ENCODE measurements at regions not wholly inside any gene's neighbourhood (a gene's known extent, or its start where the extent isn't known, plus 50 kb on each side); places are given as distances from the start of the nearest gene placed in this dataset.

DNA sequence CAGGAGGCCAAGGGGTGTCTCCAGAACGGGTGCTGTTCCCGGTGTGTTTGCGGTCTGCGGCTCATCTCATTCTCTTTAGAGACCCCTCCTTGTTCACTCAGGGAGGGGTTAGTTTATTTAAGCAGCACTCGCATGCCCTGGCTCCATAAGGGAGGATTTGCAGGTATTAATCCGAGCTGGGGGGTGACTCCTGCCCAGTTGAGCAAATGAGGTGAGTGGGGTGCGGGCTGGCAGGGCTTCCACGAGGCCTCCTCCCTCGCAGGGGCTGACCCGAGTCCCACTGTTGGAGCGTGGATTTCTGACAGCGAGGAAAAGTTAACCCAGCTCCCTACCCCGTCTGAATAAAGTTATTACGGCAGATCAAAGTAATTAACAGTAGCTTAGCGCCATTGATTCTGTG lies 371.8 kb upstream of the SALL3 start:
- no peaks in the 10 kb centered on the region for H3K9me3 ChIP-seq (ENCODE audit: control insufficient read depth, insufficient read depth, low read depth, low read length)
- no peaks in the 10 kb centered on the region for H3K4me1 ChIP-seq (ENCODE audit: control insufficient read depth, extremely low read depth, insufficient read depth, low read length)
- TF ChIP-seq EZH2 (IDR thresholded peaks at IDR 0.05; ENCODE audit: low read length, missing control alignments) (no peak), CTCF (conservative IDR thresholded peaks at IDR 0.05 in 1 of 2, IDR thresholded peaks at IDR 0.05 in 1 of 2; ENCODE audit: low read depth in 1 of 2, low read length in 2 of 2) (no peak)
- H3K27me3 ChIP-seq (ENCODE audit: control insufficient read depth, insufficient read depth, low read length), result no peaks in the 10 kb centered on the region
- H3K79me2 ChIP-seq (ENCODE audit: control insufficient read depth, insufficient read depth, low read length), result no peaks in the 10 kb centered on the region
- no peak overlapping the region for H3K4me2 ChIP-seq (ENCODE audit: extremely low read depth, insufficient read depth, low read length)
- no peak overlapping the region for H3K4me3 ChIP-seq (replicated peaks in 1 of 4; ENCODE audit: control extremely low read depth in 1 of 4, insufficient read depth in 1 of 4, low read depth in 3 of 4, low read length in 4 of 4)
- no peaks in the 10 kb centered on the region for H4K20me1 ChIP-seq (ENCODE audit: control insufficient read depth, extremely low read depth, insufficient read depth, low read length)
- no peak overlapping the region for H2AFZ ChIP-seq (ENCODE audit: low read length)
- no peak overlapping the region for H3K9ac ChIP-seq (ENCODE audit: insufficient read depth, low read length)
- H3K27ac ChIP-seq (ENCODE audit: insufficient read depth, low read length), result no peak overlapping the region
- DNase-seq (ENCODE audit: low read depth in 2 of 2), result no peak
- H3K36me3 ChIP-seq (ENCODE audit: control insufficient read depth, insufficient read depth, low read length), result no peaks in the 10 kb centered on the region

DNA sequence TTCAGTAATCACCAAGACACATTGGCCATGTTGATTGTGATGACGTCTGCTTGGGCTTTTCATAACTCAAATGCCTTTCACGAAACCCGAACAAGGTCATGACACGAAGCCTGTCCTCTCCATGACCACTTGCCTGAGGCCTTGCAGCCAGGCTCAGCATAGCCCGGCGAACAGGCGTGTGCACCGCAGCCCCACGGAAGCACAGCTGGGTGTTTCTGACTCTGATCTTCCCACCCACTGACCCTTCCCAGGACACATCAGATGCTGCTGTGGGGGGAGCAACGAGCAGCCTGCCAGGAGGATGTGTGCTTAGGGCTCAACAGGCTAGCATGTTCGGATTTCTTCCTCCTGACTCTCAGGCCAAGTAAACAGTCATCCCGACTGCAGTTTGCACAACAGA lies 369.4 kb upstream of the SALL3 start:
- no peak for TF ChIP-seq CTCF (conservative IDR thresholded peaks at IDR 0.05 in 1 of 2, IDR thresholded peaks at IDR 0.05 in 1 of 2; ENCODE audit: low read depth in 1 of 2, low read length in 2 of 2)
- no peak for TF ChIP-seq EZH2 (IDR thresholded peaks at IDR 0.05; ENCODE audit: low read length, missing control alignments)
- Histone ChIP-seq H4K20me1 (ENCODE audit: control insufficient read depth, extremely low read depth, insufficient read depth, low read length) (no peaks in the 10 kb centered on the region), H3K9me3 (ENCODE audit: control insufficient read depth, insufficient read depth, low read depth, low read length) (no peaks in the 10 kb centered on the region)

GRCh38 chr18:78611201-78611800 lies 368.3 kb upstream of the SALL3 start:
- H3K27me3 ChIP-seq (ENCODE audit: control insufficient read depth, insufficient read depth, low read length), result no peaks in the 10 kb centered on the region
- no peak for DNase-seq (ENCODE audit: low read depth in 2 of 2)
- TF ChIP-seq EZH2 (IDR thresholded peaks at IDR 0.05; ENCODE audit: low read length, missing control alignments) (no peak), CTCF (conservative IDR thresholded peaks at IDR 0.05 in 1 of 2, IDR thresholded peaks at IDR 0.05 in 1 of 2; ENCODE audit: low read depth in 1 of 2, low read length in 2 of 2) (no peak)
- no peaks in the 10 kb centered on the region for H3K79me2 ChIP-seq (ENCODE audit: control insufficient read depth, insufficient read depth, low read length)
- no peak overlapping the region for H2AFZ ChIP-seq (ENCODE audit: low read length)
- H3K4me2 ChIP-seq (ENCODE audit: extremely low read depth, insufficient read depth, low read length), result no peak overlapping the region
- H3K4me1 ChIP-seq (ENCODE audit: control insufficient read depth, extremely low read depth, insufficient read depth, low read length), result no peaks in the 10 kb centered on the region
- no peak overlapping the region for H3K9ac ChIP-seq (ENCODE audit: insufficient read depth, low read length)
- no peaks in the 10 kb centered on the region for H3K36me3 ChIP-seq (ENCODE audit: control insufficient read depth, insufficient read depth, low read length)
- H3K27ac ChIP-seq (ENCODE audit: insufficient read depth, low read length), result no peak overlapping the region
- no peaks in the 10 kb centered on the region for H3K9me3 ChIP-seq (ENCODE audit: control insufficient read depth, insufficient read depth, low read depth, low read length)
- H4K20me1 ChIP-seq (ENCODE audit: control insufficient read depth, extremely low read depth, insufficient read depth, low read length), result no peaks in the 10 kb centered on the region
- H3K4me3 ChIP-seq (replicated peaks in 1 of 4; ENCODE audit: control extremely low read depth in 1 of 4, insufficient read depth in 1 of 4, low read depth in 3 of 4, low read length in 4 of 4), result no peak overlapping the region

More for the DNA sequence above, 369.4 kb upstream of the SALL3 start:
- Histone ChIP-seq H3K9ac (ENCODE audit: insufficient read depth, low read length) (no peak overlapping the region), H2AFZ (ENCODE audit: low read length) (no peak overlapping the region), H3K4me2 (ENCODE audit: extremely low read depth, insufficient read depth, low read length) (no peak overlapping the region), H3K4me1 (ENCODE audit: control insufficient read depth, extremely low read depth, insufficient read depth, low read length) (no peaks in the 10 kb centered on the region), H3K36me3 (ENCODE audit: control insufficient read depth, insufficient read depth, low read length) (no peaks in the 10 kb centered on the region), H3K27me3 (ENCODE audit: control insufficient read depth, insufficient read depth, low read length) (no peaks in the 10 kb centered on the region), H3K79me2 (ENCODE audit: control insufficient read depth, insufficient read depth, low read length) (no peaks in the 10 kb centered on the region), H3K27ac (ENCODE audit: insufficient read depth, low read length) (no peak overlapping the region), H3K4me3 (replicated peaks in 1 of 4; ENCODE audit: control extremely low read depth in 1 of 4, insufficient read depth in 1 of 4, low read depth in 3 of 4, low read length in 4 of 4) (no peak overlapping the region)
- no peak for DNase-seq (ENCODE audit: low read depth in 2 of 2)

Data from fibroblast of lung (primary cell).